T-helper 1 cell treated with Interleukin-12 subunit alpha and Interleukin-12 subunit beta and Interleukin-4 antibody, amounts not matched to agents 30 μg/mL and 1 μg/mL, for 36 hours (primary cell): ENCODE measurements at regions not wholly inside any gene's neighbourhood (a gene's known extent, or its start where the extent isn't known, plus 50 kb on each side); places are given as distances from the start of the nearest gene placed in this dataset.
"Not testable (repeated sequence)": the region's sequence is repeated elsewhere in the genome, so short reads cannot be mapped to it uniquely, and the experiment has no call there.

Experiments
- H3K27ac Mint-ChIP-seq: one replicate; pipeline ENCODE4 v1.8.0; 2021; ENCODE audit warnings: mild to moderate bottlenecking, mixed read lengths
- H3K27me3 Mint-ChIP-seq: one replicate; pipeline ENCODE4 v1.8.0; 2021; ENCODE audit warnings: low read depth, mixed read lengths
- H3K36me3 Mint-ChIP-seq: one replicate; pipeline ENCODE4 v1.8.0; 2021; ENCODE audit warnings: low read depth, mixed read lengths
- H3K4me1 Mint-ChIP-seq: one replicate; pipeline ENCODE4 v1.8.0; 2021; ENCODE audit warnings: low read depth, mixed read lengths
- H3K4me3 Mint-ChIP-seq: one replicate; pipeline ENCODE4 v1.8.0; 2021; ENCODE audit warnings: mild to moderate bottlenecking, moderate library complexity, mixed read lengths
- H3K9me3 Mint-ChIP-seq: one replicate; pipeline ENCODE4 v1.8.0; 2021; ENCODE audit warnings: mixed read lengths

- Mint-ChIP-seq H3K27me3 (peaks cover 17% of the 10 kb centered on the region), H3K4me3 (no peak overlapping the region), H3K4me1 (peaks cover 29% of the 10 kb centered on the region), H3K9me3 (no peaks in the 10 kb centered on the region), H3K27ac (peak overlapping the region; percentile 32), H3K36me3 (no peaks in the 10 kb centered on the region)
These were observed 187.3 kb upstream of the PRSS58 start for GRCh38 chr7:142445019-142445686.

GRCh38 chr7:142443216-142444010, 185.6 kb upstream of the PRSS58 start:
- H3K36me3 Mint-ChIP-seq: no peaks in the 10 kb centered on the region
- peaks cover 11% of the 10 kb centered on the region for H3K27me3 Mint-ChIP-seq
- no peaks in the 10 kb centered on the region for H3K9me3 Mint-ChIP-seq
- no peak overlapping the region for H3K4me3 Mint-ChIP-seq
- peaks cover 38% of the 10 kb centered on the region for H3K4me1 Mint-ChIP-seq
- no peak overlapping the region for H3K27ac Mint-ChIP-seq

- H3K4me3 Mint-ChIP-seq: no peak overlapping the region
- H3K36me3 Mint-ChIP-seq: no peaks in the 10 kb centered on the region
These were observed 184.5 kb upstream of the PRSS58 start for GRCh38 chr7:142442396-142442795.

GRCh38 chr7:142440906-142441411, 183.1 kb upstream of the PRSS58 start:
- H3K36me3 Mint-ChIP-seq: no peaks in the 10 kb centered on the region
- H3K4me1 Mint-ChIP-seq: peaks cover 41% of the 10 kb centered on the region
- no peaks in the 10 kb centered on the region for H3K9me3 Mint-ChIP-seq
- H3K27ac Mint-ChIP-seq: no peak overlapping the region
- H3K27me3 Mint-ChIP-seq: no peaks in the 10 kb centered on the region
- peak overlapping the region; percentile 14 for H3K4me3 Mint-ChIP-seq

More at GRCh38 chr7:142442396-142442795, 184.5 kb upstream of the PRSS58 start:
- Mint-ChIP-seq H3K4me1 (peaks cover 41% of the 10 kb centered on the region), H3K9me3 (no peaks in the 10 kb centered on the region), H3K27ac (no peak overlapping the region), H3K27me3 (peaks cover 5% of the 10 kb centered on the region)

GRCh38 chr7:142440219-142440905, 182.5 kb upstream of the PRSS58 start:
- no peak overlapping the region for H3K4me3 Mint-ChIP-seq
- H3K27me3 Mint-ChIP-seq: no peaks in the 10 kb centered on the region
- H3K27ac Mint-ChIP-seq: no peak overlapping the region
- no peaks in the 10 kb centered on the region for H3K36me3 Mint-ChIP-seq
- H3K4me1 Mint-ChIP-seq: peaks cover 44% of the 10 kb centered on the region
- no peaks in the 10 kb centered on the region for H3K9me3 Mint-ChIP-seq

- H3K9me3 Mint-ChIP-seq: no peaks in the 10 kb centered on the region
- no peak overlapping the region for H3K4me3 Mint-ChIP-seq
- H3K27ac Mint-ChIP-seq: no peak overlapping the region
- H3K36me3 Mint-ChIP-seq: no peaks in the 10 kb centered on the region
- peaks cover 43% of the 10 kb centered on the region for H3K4me1 Mint-ChIP-seq
- no peaks in the 10 kb centered on the region for H3K27me3 Mint-ChIP-seq
These were observed 181.9 kb upstream of the PRSS58 start for GRCh38 chr7:142439739-142440138.

- Mint-ChIP-seq H3K27ac (no peak overlapping the region), H3K27me3 (no peaks in the 10 kb centered on the region), H3K4me1 (peaks cover 50% of the 10 kb centered on the region)
These were observed 181.2 kb upstream of the PRSS58 start for GRCh38 chr7:142438923-142439515.

GRCh38 chr7:142438235-142438922, 180.5 kb upstream of the PRSS58 start:
- Mint-ChIP-seq H3K27ac (peak overlapping the region; percentile 3), H3K27me3 (no peaks in the 10 kb centered on the region), H3K4me1 (peaks cover 49% of the 10 kb centered on the region), H3K9me3 (no peaks in the 10 kb centered on the region), H3K36me3 (no peaks in the 10 kb centered on the region), H3K4me3 (no peak overlapping the region)

More at GRCh38 chr7:142438923-142439515, 181.2 kb upstream of the PRSS58 start:
- no peak overlapping the region for H3K4me3 Mint-ChIP-seq
- no peaks in the 10 kb centered on the region for H3K9me3 Mint-ChIP-seq
- no peaks in the 10 kb centered on the region for H3K36me3 Mint-ChIP-seq

GRCh38 chr7:142437741-142438140, 179.9 kb upstream of the PRSS58 start:
- H3K36me3 Mint-ChIP-seq: no peaks in the 10 kb centered on the region
- no peaks in the 10 kb centered on the region for H3K27me3 Mint-ChIP-seq
- peaks cover 46% of the 10 kb centered on the region for H3K4me1 Mint-ChIP-seq
- no peak overlapping the region for H3K27ac Mint-ChIP-seq
- H3K4me3 Mint-ChIP-seq: no peak overlapping the region
- H3K9me3 Mint-ChIP-seq: no peaks in the 10 kb centered on the region

GRCh38 chr7:142436601-142437000, 178.7 kb upstream of the PRSS58 start:
- peaks cover 40% of the 10 kb centered on the region for H3K4me1 Mint-ChIP-seq
- H3K9me3 Mint-ChIP-seq: no peaks in the 10 kb centered on the region
- no peak overlapping the region for H3K4me3 Mint-ChIP-seq
- peaks cover 3% of the 10 kb centered on the region for H3K27me3 Mint-ChIP-seq
- H3K27ac Mint-ChIP-seq: no peak overlapping the region
- no peaks in the 10 kb centered on the region for H3K36me3 Mint-ChIP-seq

- not testable (repeated sequence) for H3K9me3 Mint-ChIP-seq, H3K27ac Mint-ChIP-seq
- H3K4me1 Mint-ChIP-seq: peaks cover 30% of the 10 kb centered on the region
These were observed 177.7 kb upstream of the PRSS58 start for GRCh38 chr7:142435606-142436005.

GRCh38 chr7:142434666-142435167, 176.9 kb upstream of the PRSS58 start:
- Mint-ChIP-seq H3K27ac (no peak overlapping the region), H3K4me3 (peak overlapping the region; percentile 69), H3K27me3 (peaks cover 7% of the 10 kb centered on the region), H3K4me1 (peaks cover 24% of the 10 kb centered on the region), H3K36me3 (no peaks in the 10 kb centered on the region), H3K9me3 (no peaks in the 10 kb centered on the region)

More at GRCh38 chr7:142435606-142436005, 177.7 kb upstream of the PRSS58 start:
- peak overlapping the region; percentile 11 for H3K4me3 Mint-ChIP-seq
- H3K36me3 Mint-ChIP-seq, H3K27me3 Mint-ChIP-seq: not testable (repeated sequence)

GRCh38 chr7:142434133-142434532, 176.3 kb upstream of the PRSS58 start:
- H3K27me3 Mint-ChIP-seq, H3K27ac Mint-ChIP-seq, H3K9me3 Mint-ChIP-seq, H3K36me3 Mint-ChIP-seq: not testable (repeated sequence)
- Mint-ChIP-seq H3K4me1 (peaks cover 21% of the 10 kb centered on the region), H3K4me3 (peak overlapping the region; percentile 69)

- Mint-ChIP-seq H3K27me3 (peaks cover 12% of the 10 kb centered on the region), H3K36me3 (no peaks in the 10 kb centered on the region), H3K4me3 (no peak overlapping the region), H3K27ac (no peak overlapping the region), H3K4me1 (peaks cover 16% of the 10 kb centered on the region), H3K9me3 (no peaks in the 10 kb centered on the region)
These were observed 174.5 kb upstream of the PRSS58 start for GRCh38 chr7:142432377-142432776.
